HCT116 (cell line): ENCODE measurements at regions not wholly inside any gene's neighbourhood (a gene's known extent, or its start where the extent isn't known, plus 50 kb on each side); places are given as distances from the start of the nearest gene placed in this dataset.

ENCODE experiments used
- ATF3 ChIP-seq: IDR thresholded peaks from 2 replicates; pipeline ENCODE4 v1.6.1; 2012
- CEBPB ChIP-seq: IDR thresholded peaks from 2 replicates; pipeline ENCODE4 v1.6.1; 2012; ENCODE audit warnings: low read depth
- CTCF ChIP-seq, 3 experiments: fragments of 200-600 bp in 1 of 3; sonication (generic) in 1 of 3; IDR thresholded peaks in 2 of 3; conservative IDR thresholded peaks in 1 of 3; 2 replicates each; pipeline ENCODE4 v1.5.1; 2012 to 2017; ENCODE audit warnings: low read depth in 2 of 3, low read length in 2 of 3, antibody characterized with exemption in 1 of 3, borderline replicate concordance in 1 of 3, control low read depth in 1 of 3, mild to moderate bottlenecking in 1 of 3, mixed read lengths in 1 of 3, mixed run types in 1 of 3, moderate library complexity in 1 of 3; ENCODE audit not compliant: insufficient read depth in 1 of 3
- EZH2 ChIP-seq: fragments of 200-600 bp; sonication (generic); IDR thresholded peaks from 2 replicates; pipeline ENCODE4 v1.6.1; 2017; ENCODE audit warnings: antibody characterized with exemption, mixed run types
- EZH2phosphoT487 ChIP-seq: fragments of 200-600 bp; IDR thresholded peaks from 2 replicates; pipeline ENCODE4 v1.6.1; 2018; ENCODE audit warnings: antibody characterized with exemption, borderline replicate concordance
- POLR2A ChIP-seq: IDR thresholded peaks from 2 replicates; pipeline ENCODE4 v1.7.0; 2011; ENCODE audit warnings: borderline replicate concordance; ENCODE audit not compliant: insufficient read depth, insufficient read length; ENCODE audit errors: extremely low read depth
- POLR2AphosphoS5 ChIP-seq: IDR thresholded peaks from 2 replicates; pipeline ENCODE4 v1.6.1; 2011; ENCODE audit warnings: mild to moderate bottlenecking, low read depth, low read length, moderate library complexity
- RAD21 ChIP-seq: IDR thresholded peaks from 2 replicates; pipeline ENCODE4 v1.6.1; 2012; ENCODE audit warnings: low read depth, mild to moderate bottlenecking
- SIN3A ChIP-seq: IDR thresholded peaks from 2 replicates; pipeline ENCODE4 v1.6.1; 2012; ENCODE audit warnings: low read depth
- SP1 ChIP-seq: IDR thresholded peaks from 2 replicates; pipeline ENCODE4 v1.6.1; 2012; ENCODE audit warnings: low read depth
- YY1 ChIP-seq: IDR thresholded peaks from 2 replicates; pipeline ENCODE4 v1.6.1; 2011; ENCODE audit warnings: low read length, low read depth, moderate library complexity, mild to moderate bottlenecking; ENCODE audit not compliant: insufficient replicate concordance; ENCODE audit errors: extremely low read depth
- ZFX ChIP-seq: fragments of 450-650 bp; IDR thresholded peaks from 2 replicates; pipeline ENCODE4 v1.6.1; 2017
- TF ChIP-seq, protein P1 (sequence below): IDR thresholded peaks from 2 replicates; pipeline ENCODE4 v1.6.1; 2012; ENCODE audit warnings: low read depth
- TF ChIP-seq, protein P2 (sequence below): IDR thresholded peaks from 2 replicates; pipeline ENCODE4 v1.6.1; 2012

DNA sequence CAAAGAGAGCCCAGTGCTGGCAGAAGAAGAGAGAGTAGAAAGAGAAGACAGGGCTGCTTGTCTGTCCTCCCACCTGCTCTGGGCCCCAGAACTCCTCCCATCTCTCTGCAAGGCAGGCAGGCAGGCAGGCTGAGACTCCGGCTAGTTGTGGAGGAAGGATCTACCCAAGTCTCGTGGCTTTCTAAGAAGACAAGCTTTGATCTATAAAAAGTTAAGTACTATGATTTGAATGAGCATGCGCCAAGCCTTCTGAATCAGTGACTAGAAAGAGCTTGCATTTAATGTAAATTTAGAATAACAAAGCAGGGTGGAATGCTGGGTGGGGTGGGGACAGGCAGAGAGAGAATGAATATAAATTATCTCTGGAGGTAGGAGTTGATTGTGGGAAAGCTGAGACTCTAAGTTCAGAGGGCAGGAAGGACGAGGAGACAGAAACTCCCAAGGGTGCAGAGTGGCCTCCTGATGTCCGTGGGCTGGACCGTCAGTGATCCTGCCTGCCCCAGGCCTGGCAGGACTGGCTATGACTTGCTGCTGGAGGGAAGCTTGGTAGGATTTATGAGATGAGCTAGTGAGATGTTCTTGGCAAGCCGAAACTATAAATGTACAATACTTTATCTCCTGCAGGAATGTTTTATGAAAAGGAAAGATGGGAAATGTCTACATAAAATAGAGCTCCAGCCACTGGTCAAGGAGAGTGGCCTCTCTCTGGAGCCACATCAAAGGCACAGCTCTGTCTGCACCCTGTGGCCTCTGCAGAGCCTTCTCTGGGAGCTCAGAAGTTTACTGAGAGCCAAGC, 447.5 kb downstream of the TNS1 start:
- no peak for TF ChIP-seq CTCF (IDR thresholded peaks at IDR 0.05 in 2 of 3, conservative IDR thresholded peaks at IDR 0.05 in 1 of 3; ENCODE audit: borderline replicate concordance in 1 of 3, insufficient read depth in 1 of 3, low read depth in 2 of 3, low read length in 2 of 3)
- no peak for TF ChIP-seq RAD21
- TF ChIP-seq ATF3, result no peak
- no peak for TF ChIP-seq CEBPB
- TF ChIP-seq, protein P1, sequence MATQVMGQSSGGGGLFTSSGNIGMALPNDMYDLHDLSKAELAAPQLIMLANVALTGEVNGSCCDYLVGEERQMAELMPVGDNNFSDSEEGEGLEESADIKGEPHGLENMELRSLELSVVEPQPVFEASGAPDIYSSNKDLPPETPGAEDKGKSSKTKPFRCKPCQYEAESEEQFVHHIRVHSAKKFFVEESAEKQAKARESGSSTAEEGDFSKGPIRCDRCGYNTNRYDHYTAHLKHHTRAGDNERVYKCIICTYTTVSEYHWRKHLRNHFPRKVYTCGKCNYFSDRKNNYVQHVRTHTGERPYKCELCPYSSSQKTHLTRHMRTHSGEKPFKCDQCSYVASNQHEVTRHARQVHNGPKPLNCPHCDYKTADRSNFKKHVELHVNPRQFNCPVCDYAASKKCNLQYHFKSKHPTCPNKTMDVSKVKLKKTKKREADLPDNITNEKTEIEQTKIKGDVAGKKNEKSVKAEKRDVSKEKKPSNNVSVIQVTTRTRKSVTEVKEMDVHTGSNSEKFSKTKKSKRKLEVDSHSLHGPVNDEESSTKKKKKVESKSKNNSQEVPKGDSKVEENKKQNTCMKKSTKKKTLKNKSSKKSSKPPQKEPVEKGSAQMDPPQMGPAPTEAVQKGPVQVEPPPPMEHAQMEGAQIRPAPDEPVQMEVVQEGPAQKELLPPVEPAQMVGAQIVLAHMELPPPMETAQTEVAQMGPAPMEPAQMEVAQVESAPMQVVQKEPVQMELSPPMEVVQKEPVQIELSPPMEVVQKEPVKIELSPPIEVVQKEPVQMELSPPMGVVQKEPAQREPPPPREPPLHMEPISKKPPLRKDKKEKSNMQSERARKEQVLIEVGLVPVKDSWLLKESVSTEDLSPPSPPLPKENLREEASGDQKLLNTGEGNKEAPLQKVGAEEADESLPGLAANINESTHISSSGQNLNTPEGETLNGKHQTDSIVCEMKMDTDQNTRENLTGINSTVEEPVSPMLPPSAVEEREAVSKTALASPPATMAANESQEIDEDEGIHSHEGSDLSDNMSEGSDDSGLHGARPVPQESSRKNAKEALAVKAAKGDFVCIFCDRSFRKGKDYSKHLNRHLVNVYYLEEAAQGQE, result no peak
- TF ChIP-seq, protein P2, sequence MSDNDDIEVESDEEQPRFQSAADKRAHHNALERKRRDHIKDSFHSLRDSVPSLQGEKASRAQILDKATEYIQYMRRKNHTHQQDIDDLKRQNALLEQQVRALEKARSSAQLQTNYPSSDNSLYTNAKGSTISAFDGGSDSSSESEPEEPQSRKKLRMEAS, result no peak
- TF ChIP-seq POLR2A, result no peak
- no peak for TF ChIP-seq SIN3A
- TF ChIP-seq SP1, result no peak
- no peak for TF ChIP-seq YY1
- TF ChIP-seq EZH2phosphoT487, result no peak
- no peak for TF ChIP-seq ZFX
- no peak for TF ChIP-seq POLR2AphosphoS5
- TF ChIP-seq EZH2, result no peak
